Stimulated activated CD8-positive, alpha-beta memory T cell treated with anti-CD3 and anti-CD28 coated beads, Interleukin-7, amount 100 ng/mL, for 24 hours (primary cell): ENCODE measurements at regions not wholly inside any gene's neighbourhood (a gene's known extent, or its start where the extent isn't known, plus 50 kb on each side); places are given as distances from the start of the nearest gene placed in this dataset.

ENCODE experiments used
- DNase-seq: peaks from one replicate; pipeline ENCODE4 v3.0.0-alpha.2; 2020; ENCODE audit warnings: low read depth

- no peak for DNase-seq
Measured at GRCh38 chr3:111476701-111477100, 65.3 kb upstream of the CD96 start.

- no peak for DNase-seq
Measured at GRCh38 chr3:111480091-111480490, 61.9 kb upstream of the CD96 start.

GRCh38 chr3:111481551-111481950, 60.4 kb upstream of the CD96 start:
- DNase-seq: no peak

- no peak for DNase-seq
Measured at GRCh38 chr3:111482574-111482973, 59.4 kb upstream of the CD96 start.

GRCh38 chr3:111485086-111485485, 56.9 kb upstream of the CD96 start:
- DNase-seq: no peak
